Epithelial cell of esophagus (primary cell): ENCODE measurements at regions not wholly inside any gene's neighbourhood (a gene's known extent, or its start where the extent isn't known, plus 50 kb on each side); places are given as distances from the start of the nearest gene placed in this dataset.
"Not testable (repeated sequence)": the region's sequence is repeated elsewhere in the genome, so short reads cannot be mapped to it uniquely, and the experiment has no call there.

Experiments
- DNase-seq: peaks from one replicate; pipeline ENCODE4 v3.0.0; 2010; ENCODE audit warnings: low read depth
- H3K4me3 ChIP-seq: 2 replicates; pipeline ENCODE4 v1.5.1; 2011; ENCODE audit warnings: mild to moderate bottlenecking, low read length, control low read depth
- CTCF ChIP-seq: IDR thresholded peaks from 2 replicates; pipeline ENCODE4 v1.5.1; 2011; ENCODE audit warnings: low read depth, mild to moderate bottlenecking, low read length, control low read depth, inconsistent platforms; ENCODE audit not compliant: insufficient read depth; ENCODE audit errors: missing control alignments

- H3K4me3 ChIP-seq: no peak overlapping the region
- no peak for TF ChIP-seq CTCF
- peak; percentile 60 for DNase-seq
These were observed 644.0 kb upstream of the CBLB start for GRCh38 chr3:106512846-106513245.

GRCh38 chr3:106514431-106514830 lies 645.6 kb upstream of the CBLB start:
- no peak overlapping the region for H3K4me3 ChIP-seq
- TF ChIP-seq CTCF: no peak
- DNase-seq: no peak

- TF ChIP-seq CTCF: no peak
- DNase-seq: peak; percentile 57
- no peak overlapping the region for H3K4me3 ChIP-seq
These were observed 649.7 kb upstream of the CBLB start for GRCh38 chr3:106518516-106518915.

- no peak for DNase-seq
- no peak for TF ChIP-seq CTCF
- no peak overlapping the region for H3K4me3 ChIP-seq
These were observed 653.6 kb upstream of the CBLB start for GRCh38 chr3:106522397-106522796.

- no peak for DNase-seq
- H3K4me3 ChIP-seq: no peak overlapping the region
- no peak for TF ChIP-seq CTCF
These were observed 660.1 kb upstream of the CBLB start for GRCh38 chr3:106528932-106529331.

- no peak for TF ChIP-seq CTCF
- DNase-seq: no peak
- no peak overlapping the region for H3K4me3 ChIP-seq
These were observed 660.9 kb upstream of the CBLB start for GRCh38 chr3:106529738-106530137.

GRCh38 chr3:106530367-106530766 lies 661.6 kb upstream of the CBLB start:
- no peak for DNase-seq
- TF ChIP-seq CTCF: no peak
- no peak overlapping the region for H3K4me3 ChIP-seq

GRCh38 chr3:106531771-106532329 lies 663.0 kb upstream of the CBLB start:
- DNase-seq, H3K4me3 ChIP-seq: not testable (repeated sequence)
